ENCODE measurements at regions not wholly inside any gene's neighbourhood (a gene's known extent, or its start where the extent isn't known, plus 50 kb on each side); places are given as distances from the start of the nearest gene placed in this dataset.

DNA sequence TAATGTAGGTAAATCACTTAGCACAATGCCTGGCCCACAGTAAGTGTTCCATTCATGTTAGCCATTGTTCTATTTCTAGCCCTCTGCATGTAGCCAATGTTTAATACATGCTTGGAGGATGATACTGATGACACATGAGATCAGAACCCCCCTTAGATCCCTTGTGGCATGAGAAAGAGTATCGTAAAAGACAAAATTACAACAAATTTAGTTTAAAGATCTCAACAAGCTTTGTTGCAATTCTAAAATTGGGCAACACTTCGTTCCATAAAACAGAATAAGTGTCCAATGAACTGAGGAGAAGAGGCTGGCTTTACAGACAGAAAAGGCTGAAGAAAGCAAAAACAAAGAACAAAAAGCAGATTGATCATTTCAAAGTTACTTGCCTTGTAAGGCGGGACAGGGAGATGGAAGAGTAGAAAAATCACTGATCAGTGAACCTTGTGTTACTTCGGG, 148.7 kb upstream of the SLC1A4 start:
- DNase-seq (ENCODE audit: low read depth in 1 of 2, low spot score in 2 of 2): no peak
- H4K20me1 ChIP-seq (replicated peaks in 1 of 2; ENCODE audit: control insufficient read depth in 1 of 2, insufficient read depth in 2 of 2, low read length in 2 of 2): no peaks in the 10 kb centered on the region
- H4K91ac ChIP-seq (replicated peaks; ENCODE audit: insufficient read length, low read length): no peak overlapping the region
- no peak overlapping the region for H3K9ac ChIP-seq (replicated peaks in 1 of 4; ENCODE audit: extremely low read depth in 1 of 4, low read depth in 3 of 4, low read length in 3 of 4)
- H2BK5ac ChIP-seq (ENCODE audit: low read depth, low read length): no peak overlapping the region
- H3K14ac ChIP-seq (ENCODE audit: insufficient read length): no peak overlapping the region
- CTCF ChIA-PET (ENCODE audit: partially characterized antibody): interaction anchor here (0.6 to 4.1 kb wide), 3 partner anchors 9 to 194 kb away, joined by 3 to 26 read pairs (median 3); no protein-coding TSS in a partner anchor
- H3K4me2 ChIP-seq (ENCODE audit: insufficient read depth in 1 of 2, low read depth in 2 of 2, low read length in 2 of 2): no peak overlapping the region
- no peak overlapping the region for H2BK12ac ChIP-seq (ENCODE audit: low read depth, low read length)
- H3K27ac ChIP-seq (ENCODE audit: low read depth, low read length): no peak overlapping the region
- H4K8ac ChIP-seq (ENCODE audit: extremely low read depth, insufficient read depth, low read length): no peak overlapping the region
- H3K36me3 ChIP-seq (ENCODE audit: control insufficient read depth in 2 of 4, insufficient read depth in 4 of 4, low read length in 3 of 4): no peaks in the 10 kb centered on the region
- no peak overlapping the region for H3K56ac ChIP-seq (replicated peaks; ENCODE audit: insufficient read length, low read depth, low read length)
- H3K23ac ChIP-seq (ENCODE audit: insufficient read length): no peak overlapping the region
- no peak overlapping the region for H2BK120ac ChIP-seq (replicated peaks; ENCODE audit: low read depth, low read length)
- POLR2A ChIA-PET (ENCODE audit: partially characterized antibody): interaction anchor here (1.5 kb wide), 1 partner anchor 19 kb away, joined by 4 read pairs; no protein-coding TSS in a partner anchor
- no peak overlapping the region for H2BK15ac ChIP-seq (ENCODE audit: low read length)
- no peak overlapping the region for H2AFZ ChIP-seq (ENCODE audit: low read length)
- TF ChIP-seq ASH2L (IDR thresholded peaks at IDR 0.05; ENCODE audit: low read length) (no peak), CEBPB (IDR thresholded peaks at IDR 0.05; ENCODE audit: low read depth, low read length) (no peak), SP4 (IDR thresholded peaks at IDR 0.05; ENCODE audit: low read length) (no peak), CBX5 (IDR thresholded peaks at IDR 0.05; ENCODE audit: low read depth, low read length) (no peak), KDM5A (IDR thresholded peaks at IDR 0.05; ENCODE audit: low read length) (no peak), TCF12 (IDR thresholded peaks at IDR 0.05; ENCODE audit: low read depth, low read length) (no peak), BRCA1 (IDR thresholded peaks at IDR 0.05; ENCODE audit: low read depth, low read length) (no peak), SUZ12 (IDR thresholded peaks at IDR 0.05; ENCODE audit: low read length) (no peak), CBX8 (IDR thresholded peaks at IDR 0.05; ENCODE audit: borderline replicate concordance, low read depth, low read length) (no peak)
- TF ChIP-seq, protein P1, sequence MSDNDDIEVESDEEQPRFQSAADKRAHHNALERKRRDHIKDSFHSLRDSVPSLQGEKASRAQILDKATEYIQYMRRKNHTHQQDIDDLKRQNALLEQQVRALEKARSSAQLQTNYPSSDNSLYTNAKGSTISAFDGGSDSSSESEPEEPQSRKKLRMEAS (IDR thresholded peaks at IDR 0.05): no peak
- H2BK20ac ChIP-seq (ENCODE audit: low read length): no peak overlapping the region
- H3K4me1 ChIP-seq (replicated peaks in 1 of 4; ENCODE audit: control insufficient read depth in 3 of 4, insufficient read depth in 4 of 4, low read length in 3 of 4): no peaks in the 10 kb centered on the region
- H3K4me3 ChIP-seq (ENCODE audit: extremely low read depth in 1 of 4, insufficient read depth in 2 of 4, low read depth in 3 of 4, low read length in 4 of 4): no peak overlapping the region
- H3K27me3 ChIP-seq (replicated peaks in 1 of 4; ENCODE audit: control insufficient read depth in 3 of 4, extremely low read depth in 1 of 4, insufficient read depth in 3 of 4, low read length in 3 of 4): no peaks in the 10 kb centered on the region; a peak in 1 of 7 replicates
- H3K79me2 ChIP-seq (ENCODE audit: control insufficient read depth in 1 of 2, insufficient read depth in 2 of 2, low read length in 2 of 2): no peaks in the 10 kb centered on the region
- no peaks in the 10 kb centered on the region for H3K79me1 ChIP-seq (ENCODE audit: low read depth, low read length)
- no peak overlapping the region for H3K18ac ChIP-seq (ENCODE audit: extremely low read depth, low read length)
- no peak overlapping the region for H3K4ac ChIP-seq (replicated peaks; ENCODE audit: insufficient read length, low read depth, low read length)
- 90% methylated on average over 4 of the region's 4 CpGs; no CpG with 5 or more reads in 1 of the 2 experiments for WGBS, 2 experiments (ENCODE audit: extremely low coverage in 1 of 2, insufficient coverage in 1 of 2, insufficient read length in 1 of 2, insufficient replicate concordance in 2 of 2, low coverage in 1 of 2, low lambda C conversion rate in 2 of 2, missing lambda C conversion rate in 1 of 2)
- H2AK5ac ChIP-seq (ENCODE audit: low read depth, low read length): no peak overlapping the region
- H4K5ac ChIP-seq (ENCODE audit: insufficient read length, low read depth, low read length): no peak overlapping the region
- no peaks in the 10 kb centered on the region for H3K23me2 ChIP-seq (ENCODE audit: low read depth, low read length)
- H3K9me3 ChIP-seq (ENCODE audit: insufficient read depth in 2 of 2, low read depth in 1 of 2, low read length in 1 of 2): no peaks in the 10 kb centered on the region
- FAIRE-seq: no peak

Measured in H1 (cell line).